Uterus (tissue), 3 donors: ENCODE measurements at regions not wholly inside any gene's neighbourhood (a gene's known extent, or its start where the extent isn't known, plus 50 kb on each side); places are given as distances from the start of the nearest gene placed in this dataset.

Experiments
- DNase-seq, 2 donors: peaks; one replicate each; pipeline ENCODE4 v3.0.0-alpha.2; 2019 to 2020
- H3K27ac ChIP-seq, 2 donors: fragments of 200-600 bp; sonication (generic); 1 replicate in 1 of 2; 2 replicates in 1 of 2; pipeline ENCODE4 v1.5.1; 2016 to 2018
- H3K27me3 ChIP-seq, 2 donors: fragments of 200-600 bp; sonication (generic); one replicate each; pipeline ENCODE4 v1.5.1; 2018 to 2019; ENCODE audit warnings: control low read depth in 1 of 2
- H3K36me3 ChIP-seq, 2 donors: fragments of 200-600 bp; sonication (generic); one replicate each; pipeline ENCODE4 v1.5.1; 2019; ENCODE audit warnings: control low read depth in 1 of 2
- H3K4me1 ChIP-seq, 2 donors: fragments of 200-600 bp; sonication (generic); one replicate each; pipeline ENCODE4 v1.5.1; 2018 to 2019; ENCODE audit warnings: control low read depth in 1 of 2
- H3K4me3 ChIP-seq, 2 donors: fragments of 200-600 bp; sonication (generic); 1 replicate in 1 of 2; 2 replicates in 1 of 2; pipeline ENCODE4 v1.5.1; 2018 to 2019; ENCODE audit warnings: mild to moderate bottlenecking in 1 of 2
- H3K9me3 ChIP-seq, 2 donors: fragments of 200-600 bp; sonication (generic); one replicate each; pipeline ENCODE4 v1.5.1; 2019; ENCODE audit warnings: control low read depth in 1 of 2
- CTCF ChIP-seq, 4 experiments: fragments of 200-600 bp in 2 of 4; fragments of 450-650 bp in 2 of 4; sonication (generic) in 2 of 4; IDR thresholded peaks; one replicate each; pipeline ENCODE4 v1.5.1; 2016 to 2019; ENCODE audit warnings: antibody characterized with exemption in 4 of 4, mild to moderate bottlenecking in 2 of 4, moderate library complexity in 1 of 4
- POLR2A ChIP-seq, 2 donors: fragments of 450-650 bp; IDR thresholded peaks; one replicate each; pipeline ENCODE4 v1.6.1; 2016; ENCODE audit warnings: antibody characterized with exemption in 2 of 2, mild to moderate bottlenecking in 1 of 2, moderate library complexity in 1 of 2
- intact Hi-C: fragments of 100-400 bp; cut with DNase I; formaldehyde crosslinking; loops from one replicate; pipeline ENCODE4 v1.15.1; 2023; ENCODE audit warnings: low total_unique reads
- donor health status: DM: yes; HTN: yes; CAD: no.

GRCh38 chr2:172162739-172163336 is 60.1 kb upstream of the DLX2 start:
- DNase-seq = no peak
- Histone ChIP-seq H3K4me1 (no peaks in the 10 kb centered on the region), H3K4me3 (no peak overlapping the region), H3K27me3 (no peaks in the 10 kb centered on the region), H3K36me3 (no peaks in the 10 kb centered on the region), H3K9me3 (no peaks in the 10 kb centered on the region), H3K27ac (no peak overlapping the region)
- intact Hi-C loops = no loop called here
- TF ChIP-seq CTCF (IDR thresholded peaks at IDR 0.05) = no peak
- no peak for TF ChIP-seq POLR2A (IDR thresholded peaks at IDR 0.05)

- TF ChIP-seq CTCF (IDR thresholded peaks at IDR 0.05) (no peak), POLR2A (IDR thresholded peaks at IDR 0.05) (no peak)
- Histone ChIP-seq H3K4me1 (no peaks in the 10 kb centered on the region), H3K27ac (no peak overlapping the region), H3K27me3 (no peaks in the 10 kb centered on the region), H3K36me3 (no peaks in the 10 kb centered on the region), H3K9me3 (no peaks in the 10 kb centered on the region), H3K4me3 (no peak overlapping the region)
- intact Hi-C loops = no loop called here
- no peak for DNase-seq
Measured at GRCh38 chr2:172168917-172169346, 66.2 kb upstream of the DLX2 start.

- no peak overlapping the region for H3K4me3 ChIP-seq
- H3K36me3 ChIP-seq = no peaks in the 10 kb centered on the region
- DNase-seq = no peak
- H3K4me1 ChIP-seq = no peaks in the 10 kb centered on the region
- intact Hi-C loops = loop anchor here (5.0 kb wide), 1 partner anchor 298 kb away; no protein-coding TSS in a partner anchor
- TF ChIP-seq POLR2A (IDR thresholded peaks at IDR 0.05) = no peak
- TF ChIP-seq CTCF (IDR thresholded peaks at IDR 0.05) = no peak
- H3K27ac ChIP-seq = no peak overlapping the region
- no peaks in the 10 kb centered on the region for H3K9me3 ChIP-seq
- H3K27me3 ChIP-seq = no peaks in the 10 kb centered on the region
Measured at GRCh38 chr2:172169611-172170010, 66.9 kb upstream of the DLX2 start.

- no peaks in the 10 kb centered on the region for H3K9me3 ChIP-seq
- H3K4me1 ChIP-seq = no peaks in the 10 kb centered on the region
- H3K4me3 ChIP-seq = peak overlapping the region; percentile 37 to 51
- peak in 1 of 2 donors; percentile 27 for TF ChIP-seq POLR2A (IDR thresholded peaks at IDR 0.05)
- TF ChIP-seq CTCF (IDR thresholded peaks at IDR 0.05) = peak; percentile 81 to 95 (median 88)
- intact Hi-C loops = loop anchor here (5.0 kb wide), 1 partner anchor 295 kb away; no protein-coding TSS in a partner anchor
- DNase-seq = peak; percentile 61 to 67
- no peaks in the 10 kb centered on the region for H3K36me3 ChIP-seq
- no peaks in the 10 kb centered on the region for H3K27me3 ChIP-seq
- H3K27ac ChIP-seq = peak overlapping the region; percentile 68 to 78
Measured at GRCh38 chr2:172172513-172173173, 69.9 kb upstream of the DLX2 start.

GRCh38 chr2:172173174-172173706 is 70.5 kb upstream of the DLX2 start:
- peak overlapping the region; percentile 37 to 51 for H3K4me3 ChIP-seq
- H3K27me3 ChIP-seq = no peaks in the 10 kb centered on the region
- H3K4me1 ChIP-seq = no peaks in the 10 kb centered on the region
- no peaks in the 10 kb centered on the region for H3K36me3 ChIP-seq
- TF ChIP-seq CTCF (IDR thresholded peaks at IDR 0.05) (no peak), POLR2A (IDR thresholded peaks at IDR 0.05) (no peak)
- H3K9me3 ChIP-seq = no peaks in the 10 kb centered on the region
- DNase-seq = no peak
- H3K27ac ChIP-seq = peak overlapping the region; percentile 68 to 78
- intact Hi-C loops = loop anchor here (5.0 kb wide), 1 partner anchor 294 kb away; no protein-coding TSS in a partner anchor
